Breast epithelium (tissue), 4 donors: ENCODE measurements at regions not wholly inside any gene's neighbourhood (a gene's known extent, or its start where the extent isn't known, plus 50 kb on each side); places are given as distances from the start of the nearest gene placed in this dataset.
"Not testable (repeated sequence)": the region's sequence is repeated elsewhere in the genome, so short reads cannot be mapped to it uniquely, and the experiment has no call there.

Experiments used
- DNase-seq, 2 donors: peaks; one replicate each; pipeline ENCODE4 v3.0.0-alpha.2; 2019; ENCODE audit warnings: low spot score in 2 of 2
- H3K27ac ChIP-seq, 2 donors: fragments of 200-600 bp; sonication (generic) in 1 of 2; one replicate each; pipeline ENCODE4 v1.5.1; 2016 to 2019; ENCODE audit warnings: mild to moderate bottlenecking in 1 of 2
- H3K27me3 ChIP-seq, 2 donors: fragments of 200-600 bp; sonication (generic) in 1 of 2; one replicate each; pipeline versions ENCODE4 v1.5.1 to v1.6.0; 2017 to 2019; ENCODE audit warnings: control low read depth in 1 of 2, mild to moderate bottlenecking in 1 of 2
- H3K36me3 ChIP-seq: fragments of 200-600 bp; one replicate; pipeline ENCODE4 v1.5.1; 2019
- H3K4me1 ChIP-seq, 2 donors: fragments of 200-600 bp; sonication (generic); one replicate each; pipeline ENCODE4 v1.5.1; 2016 to 2019; ENCODE audit warnings: control low read depth in 1 of 2
- H3K4me3 ChIP-seq, 3 donors: fragments of 200-600 bp; sonication (generic); 1 replicate in 2 of 3; 2 replicates in 1 of 3; pipeline ENCODE4 v1.5.1; 2016 to 2019; ENCODE audit warnings: mild to moderate bottlenecking in 3 of 3, moderate library complexity in 2 of 3
- H3K9me3 ChIP-seq, 2 donors: fragments of 200-600 bp; sonication (generic) in 1 of 2; one replicate each; pipeline ENCODE4 v1.5.1; 2016 to 2019; ENCODE audit warnings: control low read depth in 1 of 2
- CTCF ChIP-seq, 3 donors: fragments of 450-650 bp; IDR thresholded peaks; one replicate each; pipeline ENCODE4 v1.5.1; 2016 to 2017; ENCODE audit warnings: antibody characterized with exemption in 3 of 3, mild to moderate bottlenecking in 3 of 3, moderate library complexity in 3 of 3
- POLR2A ChIP-seq: fragments of 450-650 bp; IDR thresholded peaks from one replicate; pipeline ENCODE4 v1.6.1; 2016; ENCODE audit warnings: antibody characterized with exemption, mild to moderate bottlenecking, moderate library complexity
- POLR2AphosphoS5 ChIP-seq, 3 donors: sonication (generic); formaldehyde crosslinking; IDR thresholded peaks; one replicate each; pipeline ENCODE4 v1.6.1; 2017; ENCODE audit warnings: antibody characterized with exemption in 3 of 3
- intact Hi-C: fragments of 100-400 bp; cut with DNase I; formaldehyde crosslinking; loops from one replicate; pipeline ENCODE4 v1.15.1; 2023; ENCODE audit warnings: low total_unique reads

- Histone ChIP-seq H3K27me3 (no peaks in the 10 kb centered on the region), H3K4me1 (no peaks in the 10 kb centered on the region), H3K4me3 (no peak overlapping the region), H3K27ac (no peak overlapping the region), H3K9me3 (no peaks in the 10 kb centered on the region), H3K36me3 (no peaks in the 10 kb centered on the region)
- no peak for TF ChIP-seq POLR2AphosphoS5 (IDR thresholded peaks at IDR 0.05)
- TF ChIP-seq CTCF (IDR thresholded peaks at IDR 0.05): no peak
- TF ChIP-seq POLR2A: no peak
- no peak for DNase-seq
- intact Hi-C loops: no loop called here
Measured at GRCh38 chr5:24265306-24265705, 379.5 kb downstream of the CDH10 start.

- DNase-seq: no peak
- no peaks in the 10 kb centered on the region for H3K4me1 ChIP-seq
- no peaks in the 10 kb centered on the region for H3K36me3 ChIP-seq
- intact Hi-C loops: no loop called here
- H3K9me3 ChIP-seq: no peaks in the 10 kb centered on the region
- no peak overlapping the region for H3K27ac ChIP-seq
- no peak overlapping the region for H3K4me3 ChIP-seq
- TF ChIP-seq POLR2A: no peak
- no peak for TF ChIP-seq CTCF (IDR thresholded peaks at IDR 0.05)
- no peak for TF ChIP-seq POLR2AphosphoS5 (IDR thresholded peaks at IDR 0.05)
- H3K27me3 ChIP-seq: no peaks in the 10 kb centered on the region
Measured at GRCh38 chr5:24268482-24269056, 376.2 kb downstream of the CDH10 start.

DNA sequence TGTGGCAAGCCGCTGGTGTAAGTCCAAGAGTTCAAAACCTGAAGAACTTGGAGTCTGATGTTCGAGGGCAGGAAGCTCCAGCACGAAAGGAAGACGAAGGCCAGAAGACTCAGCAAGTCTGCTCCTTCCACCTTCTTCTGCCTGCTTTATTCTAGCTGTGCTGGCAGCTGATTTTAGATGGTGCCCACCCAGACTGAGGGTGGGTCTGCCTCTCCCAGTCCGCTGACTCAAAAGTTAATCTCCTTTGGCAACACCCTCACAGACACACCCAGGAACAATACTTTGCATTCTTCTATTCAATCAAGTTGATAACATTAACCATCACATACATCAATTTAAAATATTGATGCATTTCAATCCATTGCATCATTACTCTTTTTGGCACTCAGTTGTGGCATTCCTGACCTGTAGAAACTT is 373.1 kb downstream of the CDH10 start:
- H3K36me3 ChIP-seq, H3K9me3 ChIP-seq, intact Hi-C loops, H3K27me3 ChIP-seq, H3K27ac ChIP-seq, H3K4me1 ChIP-seq, H3K4me3 ChIP-seq, DNase-seq: not testable (repeated sequence)

GRCh38 chr5:24272741-24273140 is 372.0 kb downstream of the CDH10 start:
- Histone ChIP-seq H3K4me3 (no peak overlapping the region), H3K9me3 (no peaks in the 10 kb centered on the region), H3K27me3 (no peaks in the 10 kb centered on the region), H3K36me3 (no peaks in the 10 kb centered on the region), H3K27ac (no peak overlapping the region), H3K4me1 (no peaks in the 10 kb centered on the region)
- intact Hi-C loops: no loop called here
- DNase-seq: no peak
- TF ChIP-seq POLR2AphosphoS5 (IDR thresholded peaks at IDR 0.05) (no peak), POLR2A (no peak), CTCF (IDR thresholded peaks at IDR 0.05) (no peak)

- intact Hi-C loops: no loop called here
- Histone ChIP-seq H3K27me3 (no peaks in the 10 kb centered on the region), H3K27ac (no peak overlapping the region), H3K4me1 (no peaks in the 10 kb centered on the region), H3K9me3 (no peaks in the 10 kb centered on the region), H3K4me3 (no peak overlapping the region), H3K36me3 (no peaks in the 10 kb centered on the region)
- no peak for DNase-seq
- no peak for TF ChIP-seq POLR2A
- no peak for TF ChIP-seq POLR2AphosphoS5 (IDR thresholded peaks at IDR 0.05)
- TF ChIP-seq CTCF (IDR thresholded peaks at IDR 0.05): no peak
Measured at GRCh38 chr5:24280215-24280614, 364.6 kb downstream of the CDH10 start.

DNA sequence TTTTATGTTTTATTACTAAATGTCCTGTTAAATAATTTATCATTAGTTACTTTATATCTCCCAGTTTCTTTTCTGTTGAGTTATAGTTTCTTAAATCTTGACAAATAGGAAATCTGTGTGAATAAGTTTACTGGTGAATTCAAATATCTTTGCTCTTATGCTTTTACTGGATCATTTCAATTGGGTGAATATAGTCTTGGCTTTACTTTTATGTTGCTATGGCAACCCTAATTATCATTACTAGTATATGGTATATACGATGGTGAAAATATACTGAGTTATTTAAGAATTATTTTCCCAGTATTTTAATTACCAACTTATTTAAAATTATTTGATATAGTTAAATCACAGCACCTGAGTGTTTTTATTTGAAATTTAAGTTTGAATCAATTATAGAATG is 363.0 kb downstream of the CDH10 start:
- DNase-seq: no peak
- Histone ChIP-seq H3K27me3 (no peaks in the 10 kb centered on the region), H3K27ac (no peak overlapping the region), H3K4me3 (no peak overlapping the region), H3K36me3 (no peaks in the 10 kb centered on the region), H3K4me1 (no peaks in the 10 kb centered on the region), H3K9me3 (no peaks in the 10 kb centered on the region)
- TF ChIP-seq CTCF (IDR thresholded peaks at IDR 0.05): no peak
- TF ChIP-seq POLR2AphosphoS5 (IDR thresholded peaks at IDR 0.05): no peak
- intact Hi-C loops: no loop called here
